OCI-LY7 (cell line): ENCODE measurements at regions not wholly inside any gene's neighbourhood (a gene's known extent, or its start where the extent isn't known, plus 50 kb on each side); places are given as distances from the start of the nearest gene placed in this dataset.

Experiments
- BruUV-seq: library from RNA; stranded (reverse); fragments of 400-500 nt; replicated peaks from 2 replicates; lab custom pipeline; 2021; lab: Mats Ljungman, UMichigan
- CTCF ChIA-PET: fragments of 300-600 bp; sonication (Branson Sonifier 250); formaldehyde crosslinking; loops from one replicate; lab custom pipeline; 2022; ENCODE audit warnings: antibody characterized with exemption; ENCODE audit not compliant: unreplicated experiment; lab: Charles Lee
- POLR2A ChIA-PET: fragments of 300-600 bp; sonication (Branson Sonifier 250); formaldehyde crosslinking; loops from one replicate; lab custom pipeline; 2022; ENCODE audit warnings: antibody characterized with exemption; lab: Charles Lee
- DNase-seq: peaks from one replicate; pipeline ENCODE4 v3.0.0-alpha.2; 2015; ENCODE audit warnings: low spot score
- H2AFZ ChIP-seq: fragments of 200-600 bp; sonication (generic), shearing (Covaris generic); 2 replicates; pipeline ENCODE4 v1.6.1; 2014; ENCODE audit warnings: mild to moderate bottlenecking, antibody characterized with exemption, low read length, moderate library complexity
- H3K27ac ChIP-seq: fragments of 200-600 bp; sonication (generic); 2 replicates; pipeline ENCODE4 v1.5.1; 2014; ENCODE audit warnings: mixed run types, low read depth, mild to moderate bottlenecking, moderate library complexity, low read length, inconsistent platforms; ENCODE audit not compliant: poor library complexity, severe bottlenecking
- H3K36me3 ChIP-seq: fragments of 200-600 bp; sonication (generic); 2 replicates; pipeline ENCODE4 v1.6.1; 2014; ENCODE audit warnings: mild to moderate bottlenecking, antibody characterized with exemption, low read length, moderate library complexity, mixed read lengths; ENCODE audit not compliant: insufficient read depth
- H3K4me1 ChIP-seq: fragments of 200-600 bp; sonication (generic); 2 replicates; pipeline ENCODE4 v1.5.1; 2014; ENCODE audit warnings: mild to moderate bottlenecking, low read length; ENCODE audit not compliant: insufficient read depth, poor library complexity, severe bottlenecking
- H3K4me2 ChIP-seq: fragments of 200-600 bp; sonication (generic); 2 replicates; pipeline ENCODE4 v1.6.1; 2014; ENCODE audit warnings: mild to moderate bottlenecking, low read length
- H3K4me3 ChIP-seq: fragments of 200-600 bp; sonication (generic); 2 replicates; pipeline ENCODE4 v1.5.1; 2014; ENCODE audit warnings: mild to moderate bottlenecking, low read depth, low read length; ENCODE audit not compliant: poor library complexity, severe bottlenecking
- H3K79me2 ChIP-seq: fragments of 200-600 bp; sonication (generic); 2 replicates; pipeline ENCODE4 v1.6.1; 2016; ENCODE audit warnings: low read depth, mild to moderate bottlenecking, low read length, moderate library complexity, mixed read lengths; ENCODE audit not compliant: insufficient read depth
- H3K9me2 ChIP-seq: fragments of 200-600 bp; sonication (generic); 2 replicates; pipeline ENCODE4 v1.6.1; 2016; ENCODE audit warnings: mild to moderate bottlenecking, low read length, mixed read lengths; ENCODE audit not compliant: insufficient read depth
- H3K9me3 ChIP-seq: fragments of 200-600 bp; sonication (generic); 2 replicates; pipeline ENCODE4 v1.6.1; 2014; ENCODE audit warnings: mild to moderate bottlenecking, mixed run types, low read length, mixed read lengths
- H4K20me1 ChIP-seq: fragments of 200-600 bp; sonication (generic); 2 replicates; pipeline ENCODE4 v1.6.1; 2014; ENCODE audit warnings: mild to moderate bottlenecking, antibody characterized with exemption, low read length, moderate library complexity, mixed read lengths; ENCODE audit not compliant: insufficient read depth
- CTCF ChIP-seq: fragments of 200-600 bp; sonication (generic); conservative IDR thresholded peaks from 2 replicates; pipeline ENCODE4 v1.5.1; 2014; ENCODE audit warnings: mild to moderate bottlenecking, antibody characterized with exemption, low read length, moderate library complexity, mixed read lengths
- EZH2phosphoT487 ChIP-seq: fragments of 200-600 bp; sonication (generic); IDR thresholded peaks from 2 replicates; pipeline ENCODE4 v1.6.1; 2018; ENCODE audit warnings: low read depth, borderline replicate concordance, mild to moderate bottlenecking, mixed run types, antibody characterized with exemption, low read length, moderate library complexity, mixed read lengths
- intact Hi-C: fragments of 100-400 bp; cut with micrococcal nuclease; formaldehyde crosslinking; loops from one replicate; pipeline ENCODE4 v1.10.0; 2022; ENCODE audit not compliant: unreplicated experiment

GRCh38 chr6:115681978-115682775 lies 378.5 kb downstream of the FRK start:
- POLR2A ChIA-PET: interaction anchor here (0.6 to 1.6 kb wide), 3 partner anchors 8 to 353 kb away, joined by 3 to 8 read pairs (median 4); no protein-coding TSS in a partner anchor
- CTCF ChIA-PET: no interaction called here

GRCh38 chr6:115680621-115681020 lies 380.1 kb downstream of the FRK start:
- no peak for TF ChIP-seq CTCF
- TF ChIP-seq EZH2phosphoT487: no peak
- BruUV-seq: no TSS peak
- H3K27ac ChIP-seq: no peak overlapping the region
- no peaks in the 10 kb centered on the region for H3K4me1 ChIP-seq
- CTCF ChIA-PET: no interaction called here
- no peak overlapping the region for H2AFZ ChIP-seq
- POLR2A ChIA-PET: interaction anchor here (1.6 kb wide), 1 partner anchor 9 kb away, joined by 8 read pairs; no protein-coding TSS in a partner anchor
- no peak overlapping the region for H3K4me2 ChIP-seq
- intact Hi-C loops: no loop called here
- no peak overlapping the region for H3K4me3 ChIP-seq
- H3K36me3 ChIP-seq: no peaks in the 10 kb centered on the region
- no peaks in the 10 kb centered on the region for H3K9me3 ChIP-seq
- no peaks in the 10 kb centered on the region for H3K9me2 ChIP-seq
- no peak for DNase-seq
- no peaks in the 10 kb centered on the region for H3K79me2 ChIP-seq
- no peaks in the 10 kb centered on the region for H4K20me1 ChIP-seq

More at GRCh38 chr6:115681978-115682775, 378.5 kb downstream of the FRK start:
- DNase-seq: no peak
- Histone ChIP-seq H2AFZ (no peak overlapping the region), H4K20me1 (no peaks in the 10 kb centered on the region), H3K79me2 (no peaks in the 10 kb centered on the region), H3K4me3 (no peak overlapping the region), H3K4me2 (no peak overlapping the region), H3K36me3 (no peaks in the 10 kb centered on the region), H3K27ac (no peak overlapping the region), H3K9me3 (no peaks in the 10 kb centered on the region), H3K9me2 (no peaks in the 10 kb centered on the region), H3K4me1 (no peaks in the 10 kb centered on the region)
- no TSS peak for BruUV-seq
- intact Hi-C loops: no loop called here
- TF ChIP-seq EZH2phosphoT487: no peak
- no peak for TF ChIP-seq CTCF

GRCh38 chr6:115677198-115677597 lies 383.5 kb downstream of the FRK start:
- DNase-seq: no peak
- no TSS peak for BruUV-seq
- POLR2A ChIA-PET: no interaction called here
- Histone ChIP-seq H3K79me2 (no peaks in the 10 kb centered on the region), H3K9me2 (no peaks in the 10 kb centered on the region), H4K20me1 (no peaks in the 10 kb centered on the region), H3K36me3 (no peaks in the 10 kb centered on the region), H3K4me3 (no peak overlapping the region), H3K27ac (no peak overlapping the region), H2AFZ (no peak overlapping the region), H3K4me1 (no peaks in the 10 kb centered on the region), H3K9me3 (no peaks in the 10 kb centered on the region), H3K4me2 (no peak overlapping the region)
- TF ChIP-seq EZH2phosphoT487: no peak
- no peak for TF ChIP-seq CTCF
- intact Hi-C loops: no loop called here
- CTCF ChIA-PET: no interaction called here
